HCT116 (cell line): ENCODE measurements at regions not wholly inside any gene's neighbourhood (a gene's known extent, or its start where the extent isn't known, plus 50 kb on each side); places are given as distances from the start of the nearest gene placed in this dataset.

Source experiments
- CTCF ChIP-seq, 3 experiments: fragments of 200-600 bp in 1 of 3; sonication (generic) in 1 of 3; IDR thresholded peaks in 2 of 3; conservative IDR thresholded peaks in 1 of 3; 2 replicates each; pipeline ENCODE4 v1.5.1; 2012 to 2017; ENCODE audit warnings: low read depth in 2 of 3, low read length in 2 of 3, antibody characterized with exemption in 1 of 3, borderline replicate concordance in 1 of 3, control low read depth in 1 of 3, mild to moderate bottlenecking in 1 of 3, mixed read lengths in 1 of 3, mixed run types in 1 of 3, moderate library complexity in 1 of 3; ENCODE audit not compliant: insufficient read depth in 1 of 3
- EZH2 ChIP-seq: fragments of 200-600 bp; sonication (generic); IDR thresholded peaks from 2 replicates; pipeline ENCODE4 v1.6.1; 2017; ENCODE audit warnings: antibody characterized with exemption, mixed run types
- JUND ChIP-seq: IDR thresholded peaks from 2 replicates; pipeline ENCODE4 v1.6.1; 2012
- POLR2A ChIP-seq: IDR thresholded peaks from 2 replicates; pipeline ENCODE4 v1.7.0; 2011; ENCODE audit warnings: borderline replicate concordance; ENCODE audit not compliant: insufficient read depth, insufficient read length; ENCODE audit errors: extremely low read depth
- SRF ChIP-seq: IDR thresholded peaks from 2 replicates; pipeline ENCODE4 v1.6.1; 2012; ENCODE audit warnings: low read depth

- TF ChIP-seq SRF = no peak
- TF ChIP-seq CTCF (IDR thresholded peaks at IDR 0.05 in 2 of 3, conservative IDR thresholded peaks at IDR 0.05 in 1 of 3; ENCODE audit: borderline replicate concordance in 1 of 3, insufficient read depth in 1 of 3, low read depth in 2 of 3, low read length in 2 of 3) = no peak
- no peak for TF ChIP-seq EZH2
- no peak for TF ChIP-seq POLR2A
- TF ChIP-seq JUND = no peak
Observed at GRCh38 chr16:50440991-50441390, 72.2 kb upstream of the BRD7 start.
